K562 (cell line): ENCODE measurements at regions not wholly inside any gene's neighbourhood (a gene's known extent, or its start where the extent isn't known, plus 50 kb on each side); places are given as distances from the start of the nearest gene placed in this dataset.

ENCODE experiments used
- ATAC-seq: fragments of 200-7000 bp; cut with Tn5 transposase; 3 replicates; pipeline ENCODE4 v1.9.1; 2020; ENCODE audit warnings: moderate library complexity
- BruUV-seq: library from RNA; stranded (reverse); fragments of 400-500 nt; replicated peaks from 2 replicates; lab custom pipeline; 2021; lab: Mats Ljungman, UMichigan
- CTCF ChIA-PET: fragments of 300-600 bp; formaldehyde crosslinking; extraction: SDS; loops from one replicate; lab custom pipeline; 2021; ENCODE audit warnings: low intra/inter-chr PET ratio; lab: Yijun Ruan, JAX
- POLR2A ChIA-PET: fragments of 300-600, 350-650 bp; sonication (Branson Sonifier 250); formaldehyde crosslinking; extraction: SDS; loops from one replicate; lab custom pipeline; 2021; ENCODE audit warnings: antibody characterized with exemption, inconsistent platforms; lab: Yijun Ruan, JAX
- DNase-seq, 4 experiments: peaks; one replicate each; pipeline versions ENCODE4 v3.0.0 to v3.0.0-alpha.2; 2011 to 2018; ENCODE audit warnings: low spot score in 3 of 4, mixed read lengths in 3 of 4; ENCODE audit errors: extremely low read depth in 1 of 4
- FAIRE-seq: peaks from 2 replicates; lab custom pipeline; 2011; peaks lifted over from hg19 to GRCh38; lab: Jason Lieb, UNC
- H2AFZ ChIP-seq: 2 replicates; pipeline ENCODE4 v1.6.0; 2011; ENCODE audit warnings: low read depth, low read length, control low read depth, inconsistent platforms
- H3K27ac ChIP-seq: fragments of 200-600 bp; 3 replicates; pipeline ENCODE4 v1.8.0; 2011; ENCODE audit warnings: low read depth, mild to moderate bottlenecking, control low read depth, inconsistent platforms, low read length, moderate library complexity, mixed read lengths; ENCODE audit errors: extremely low read depth
- H3K27me3 ChIP-seq, 2 experiments: fragments of 300-600 bp in 1 of 2; 2 replicates in 1 of 2; 3 replicates in 1 of 2; pipeline versions ENCODE4 v1.6.0 to v1.8.0; 2011; ENCODE audit warnings: inconsistent platforms in 2 of 2, low read length in 2 of 2, mild to moderate bottlenecking in 1 of 2, mixed read lengths in 1 of 2, moderate library complexity in 1 of 2; ENCODE audit not compliant: control insufficient read depth in 2 of 2, insufficient read depth in 2 of 2
- H3K36me3 ChIP-seq: fragments of 300-600 bp; 3 replicates; pipeline ENCODE4 v1.8.0; 2011; ENCODE audit warnings: mild to moderate bottlenecking, low read length, inconsistent platforms; ENCODE audit not compliant: control insufficient read depth, insufficient read depth
- H3K4me1 ChIP-seq, 2 experiments: fragments of 200-600 bp in 1 of 2; replicated peaks in 1 of 2; 2 replicates in 1 of 2; 3 replicates in 1 of 2; pipeline versions ENCODE4 v1.5.1 to v1.8.0; 2011; ENCODE audit warnings: inconsistent platforms in 2 of 2, low read length in 2 of 2, mild to moderate bottlenecking in 1 of 2, mixed read lengths in 1 of 2, moderate library complexity in 1 of 2; ENCODE audit not compliant: control insufficient read depth in 2 of 2, insufficient read depth in 2 of 2
- H3K4me2 ChIP-seq: 2 replicates; pipeline ENCODE4 v1.6.1; 2011; ENCODE audit warnings: low read length, control low read depth, inconsistent platforms, mixed read lengths; ENCODE audit not compliant: insufficient read depth
- H3K4me3 ChIP-seq: fragments of 200-600 bp; sonication (generic), shearing (Covaris generic); 2 replicates; pipeline ENCODE4 v1.5.1; 2016; ENCODE audit warnings: control low read depth, inconsistent platforms
- H3K79me2 ChIP-seq: fragments of 200-600 bp; 3 replicates; pipeline ENCODE4 v1.8.0; 2011; ENCODE audit warnings: low read length, inconsistent platforms; ENCODE audit not compliant: control insufficient read depth, insufficient read depth
- H3K9ac ChIP-seq, 2 experiments: 2 replicates each; pipeline versions ENCODE4 v1.6.0 to v1.6.1; 2011; ENCODE audit warnings: low read depth in 2 of 2, low read length in 2 of 2, control low read depth in 1 of 2, inconsistent platforms in 1 of 2, mild to moderate bottlenecking in 1 of 2, mixed read lengths in 1 of 2; ENCODE audit not compliant: insufficient read depth in 1 of 2
- H3K9me1 ChIP-seq: one replicate; pipeline ENCODE4 v1.6.0; 2011; ENCODE audit warnings: inconsistent platforms, mild to moderate bottlenecking, low read length, moderate library complexity; ENCODE audit not compliant: control insufficient read depth, insufficient read depth
- H3K9me3 ChIP-seq: replicated peaks from 2 replicates; pipeline ENCODE4 v1.5.1; 2011; ENCODE audit warnings: low read depth, low read length, inconsistent platforms; ENCODE audit not compliant: control insufficient read depth, insufficient read depth
- H4K20me1 ChIP-seq: replicated peaks from 2 replicates; pipeline ENCODE4 v1.6.1; 2011; ENCODE audit warnings: low read length, inconsistent platforms, mixed read lengths; ENCODE audit not compliant: control insufficient read depth, insufficient read depth
- BCOR ChIP-seq: fragments of 450-650 bp; IDR thresholded peaks from 2 replicates; pipeline ENCODE4 v1.6.1; 2016
- BRCA1 ChIP-seq, 2 experiments: fragments of 450-650 bp in 1 of 2; sonication (generic) in 1 of 2; formaldehyde crosslinking in 1 of 2; IDR thresholded peaks; 2 replicates each; pipeline versions ENCODE4 v1.5.0 to v1.6.1; 2017 to 2020; ENCODE audit warnings: mild to moderate bottlenecking in 1 of 2, missing genetic modification reagents in 1 of 2
- MAZ ChIP-seq, 2 experiments: fragments of 450-650 bp in 1 of 2; sonication (generic) in 1 of 2; formaldehyde crosslinking; IDR thresholded peaks in 1 of 2; conservative IDR thresholded peaks in 1 of 2; 2 replicates each; pipeline versions ENCODE4 v1.4.0 to v1.5.0; 2020; ENCODE audit warnings: mild to moderate bottlenecking in 1 of 2, missing genetic modification reagents in 1 of 2
- RBM34 ChIP-seq: fragments of 200-400 bp; formaldehyde crosslinking; IDR thresholded peaks from 2 replicates; pipeline ENCODE4 v1.6.1; 2018; ENCODE audit warnings: low read length, borderline replicate concordance; ENCODE audit not compliant: insufficient read depth
- TEAD1 ChIP-seq, 2 experiments: fragments of 450-650 bp in 1 of 2; sonication (generic) in 1 of 2; formaldehyde crosslinking; IDR thresholded peaks; 2 replicates each; pipeline versions ENCODE4 v1.4.0 to v1.8.0; 2020 to 2022; ENCODE audit warnings: mild to moderate bottlenecking in 2 of 2, missing genetic modification reagents in 1 of 2
- ZNF324 ChIP-seq: fragments of 250-450 bp; sonication (Bioruptor Pico); IDR thresholded peaks from 2 replicates; pipeline ENCODE4 v1.4.0; 2020; ENCODE audit warnings: mild to moderate bottlenecking
- ZNF695 ChIP-seq: fragments of 450-650 bp; formaldehyde crosslinking; IDR thresholded peaks from 2 replicates; pipeline ENCODE4 v1.4.0; 2020; ENCODE audit warnings: mild to moderate bottlenecking, moderate library complexity
- WGBS: fragments of 100-300 bp; shearing (Covaris generic); methylation state at CpG from one replicate; pipeline ENCODE4 v1.1.6; 2016; ENCODE audit warnings: low coverage, mixed read lengths; ENCODE audit not compliant: insufficient coverage; ENCODE audit errors: missing lambda C conversion rate; 5-methylcytosine and 5-hydroxymethylcytosine counted together
- in situ Hi-C: fragments of 300-500 bp; cut with MboI; formaldehyde crosslinking; loops from 4 replicates; pipeline ENCODE4 v1.15.0; 2018; ENCODE audit warnings: inconsistent platforms, mixed read lengths
- intact Hi-C: fragments of 100-400 bp; cut with micrococcal nuclease; formaldehyde crosslinking; loops from 2 replicates; pipeline ENCODE4 v1.14.2; 2022

- H3K9me3 ChIP-seq: no peaks in the 10 kb centered on the region
- CTCF ChIA-PET: no interaction called here
- no peak overlapping the region for H3K4me3 ChIP-seq
- FAIRE-seq: no peak
- H3K4me2 ChIP-seq: no peak overlapping the region
- ATAC-seq: no peak
- H4K20me1 ChIP-seq: no peaks in the 10 kb centered on the region
- no peaks in the 10 kb centered on the region for H3K4me1 ChIP-seq
- in situ Hi-C loops: no loop called here
- no peak for DNase-seq
- BruUV-seq: no TSS peak
- no peak overlapping the region for H2AFZ ChIP-seq
- WGBS: 3% methylated on average over 4 of the region's 4 CpGs
- no peaks in the 10 kb centered on the region for H3K79me2 ChIP-seq
- POLR2A ChIA-PET: no interaction called here
- intact Hi-C loops: no loop called here
- TF ChIP-seq MAZ (CRISPR knock-in tag; conservative IDR thresholded peaks at IDR 0.05 in 1 of 2, IDR thresholded peaks at IDR 0.05 in 1 of 2) (no peak), BRCA1 (IDR thresholded peaks at IDR 0.05) (no peak), BRCA1 (CRISPR knock-in tag; IDR thresholded peaks at IDR 0.05) (no peak), ZNF695 (CRISPR knock-in tag) (no peak), RBM34 (no peak), BCOR (no peak), TEAD1 (CRISPR knock-in tag; IDR thresholded peaks at IDR 0.05) (no peak), ZNF324 (CRISPR knock-in tag) (no peak)
- TF ChIP-seq, all 486 proteins: peak for 0
- H3K36me3 ChIP-seq: no peaks in the 10 kb centered on the region
- no peak overlapping the region for H3K9ac ChIP-seq
- no peaks in the 10 kb centered on the region for H3K27me3 ChIP-seq
- no peak overlapping the region for H3K27ac ChIP-seq
- no peaks in the 10 kb centered on the region for H3K9me1 ChIP-seq
Measured at GRCh38 chr7:41058986-41059741, 643.7 kb downstream of the INHBA start.
